GM21360 (cell line): ENCODE measurements at regions not wholly inside any gene's neighbourhood (a gene's known extent, or its start where the extent isn't known, plus 50 kb on each side); places are given as distances from the start of the nearest gene placed in this dataset.

Source experiments
- ATAC-seq: cut with Tn5 transposase; IDR thresholded peaks from one replicate; pipeline ENCODE4 v1.9.1; 2021; ENCODE audit warnings: mild to moderate bottlenecking, moderate library complexity; ENCODE audit not compliant: unreplicated experiment

GRCh38 chr7:131900785-131901287, 344.4 kb upstream of the PODXL start:
- no peak for ATAC-seq

- ATAC-seq: no peak
Measured at GRCh38 chr7:131899271-131900030, 343.0 kb upstream of the PODXL start.

GRCh38 chr7:131898418-131898817, 342.0 kb upstream of the PODXL start:
- ATAC-seq: no peak

GRCh38 chr7:131897790-131898165, 341.4 kb upstream of the PODXL start:
- ATAC-seq: no peak

GRCh38 chr7:131897016-131897789, 340.8 kb upstream of the PODXL start:
- ATAC-seq: no peak

- no peak for ATAC-seq
Measured at GRCh38 chr7:131896165-131896863, 339.9 kb upstream of the PODXL start.

- ATAC-seq: no peak
Measured at GRCh38 chr7:131895541-131896164, 339.2 kb upstream of the PODXL start.

- no peak for ATAC-seq
Measured at GRCh38 chr7:131893631-131894340, 337.4 kb upstream of the PODXL start.

GRCh38 chr7:131890176-131890575, 333.7 kb upstream of the PODXL start:
- no peak for ATAC-seq

GRCh38 chr7:131889572-131890150, 333.2 kb upstream of the PODXL start:
- ATAC-seq: no peak

GRCh38 chr7:131883769-131884168, 327.3 kb upstream of the PODXL start:
- ATAC-seq: no peak

GRCh38 chr7:131883196-131883595, 326.8 kb upstream of the PODXL start:
- ATAC-seq: no peak

GRCh38 chr7:131882321-131882720, 325.9 kb upstream of the PODXL start:
- no peak for ATAC-seq

- ATAC-seq: no peak
Measured at GRCh38 chr7:131880078-131880477, 323.6 kb upstream of the PODXL start.

- no peak for ATAC-seq
Measured at GRCh38 chr7:131879424-131879823, 323.0 kb upstream of the PODXL start.

GRCh38 chr7:131878777-131879176, 322.3 kb upstream of the PODXL start:
- no peak for ATAC-seq

GRCh38 chr7:131873581-131873980, 317.2 kb upstream of the PODXL start:
- ATAC-seq: no peak

- ATAC-seq: no peak
Measured at GRCh38 chr7:131869986-131870385, 313.6 kb upstream of the PODXL start.

GRCh38 chr7:131869169-131869844, 312.9 kb upstream of the PODXL start:
- ATAC-seq: no peak

GRCh38 chr7:131867461-131867860, 311.0 kb upstream of the PODXL start:
- ATAC-seq: no peak
